ENCODE measurements at regions not wholly inside any gene's neighbourhood (a gene's known extent, or its start where the extent isn't known, plus 50 kb on each side); places are given as distances from the start of the nearest gene placed in this dataset.
"Not testable (repeated sequence)": the region's sequence is repeated elsewhere in the genome, so short reads cannot be mapped to it uniquely, and the experiment has no call there.

DNA sequence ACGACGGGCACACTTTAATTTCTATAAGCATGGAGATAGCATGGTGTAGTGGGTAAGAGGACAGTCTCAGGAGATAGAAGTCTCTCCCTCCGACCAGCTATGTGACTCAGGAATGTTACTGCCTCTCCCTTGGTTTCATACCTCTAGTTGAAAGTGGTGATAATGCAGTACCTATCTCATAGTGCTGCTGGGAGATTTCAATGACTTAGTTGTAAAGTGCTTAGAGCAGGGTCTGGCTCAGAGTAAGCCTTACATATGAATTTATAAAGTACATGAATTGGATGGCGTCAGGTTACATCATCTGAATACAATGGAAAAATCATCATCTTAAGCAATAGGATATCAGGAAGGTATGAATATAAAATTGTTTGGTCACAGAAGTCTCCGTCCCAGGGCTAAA is 952.8 kb upstream of the EDIL3 start:
- intact Hi-C loops (cut with DNase I; ENCODE audit: low total_unique reads), result no loop called here
- no peaks in the 10 kb centered on the region for H3K27me3 ChIP-seq

DNA sequence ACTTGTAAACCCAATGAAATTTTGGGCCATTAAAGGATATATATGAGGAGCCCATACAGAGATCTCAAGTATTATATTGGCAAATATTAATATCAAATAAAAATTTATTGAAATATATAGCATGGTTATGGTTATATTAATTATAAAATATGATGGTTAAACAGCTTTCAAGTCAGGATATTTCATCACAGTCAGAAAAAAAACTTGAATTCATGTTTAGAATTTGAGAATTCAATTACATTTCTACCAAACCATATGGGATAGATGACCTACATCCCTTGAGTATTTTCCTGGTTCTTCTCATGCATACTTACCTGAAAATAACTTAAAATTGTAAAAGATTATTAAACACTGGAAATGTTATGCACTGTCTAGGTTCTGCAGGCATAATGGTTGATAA is 956.1 kb upstream of the EDIL3 start:
- intact Hi-C loops (cut with DNase I; ENCODE audit: low total_unique reads), result no loop called here
- Histone ChIP-seq H3K27ac (no peak overlapping the region), H3K4me3 (no peak overlapping the region), H3K9me3 (no peaks in the 10 kb centered on the region), H3K36me3 (no peaks in the 10 kb centered on the region), H3K27me3 (no peaks in the 10 kb centered on the region), H3K4me1 (no peaks in the 10 kb centered on the region)
- TF ChIP-seq, protein P1, sequence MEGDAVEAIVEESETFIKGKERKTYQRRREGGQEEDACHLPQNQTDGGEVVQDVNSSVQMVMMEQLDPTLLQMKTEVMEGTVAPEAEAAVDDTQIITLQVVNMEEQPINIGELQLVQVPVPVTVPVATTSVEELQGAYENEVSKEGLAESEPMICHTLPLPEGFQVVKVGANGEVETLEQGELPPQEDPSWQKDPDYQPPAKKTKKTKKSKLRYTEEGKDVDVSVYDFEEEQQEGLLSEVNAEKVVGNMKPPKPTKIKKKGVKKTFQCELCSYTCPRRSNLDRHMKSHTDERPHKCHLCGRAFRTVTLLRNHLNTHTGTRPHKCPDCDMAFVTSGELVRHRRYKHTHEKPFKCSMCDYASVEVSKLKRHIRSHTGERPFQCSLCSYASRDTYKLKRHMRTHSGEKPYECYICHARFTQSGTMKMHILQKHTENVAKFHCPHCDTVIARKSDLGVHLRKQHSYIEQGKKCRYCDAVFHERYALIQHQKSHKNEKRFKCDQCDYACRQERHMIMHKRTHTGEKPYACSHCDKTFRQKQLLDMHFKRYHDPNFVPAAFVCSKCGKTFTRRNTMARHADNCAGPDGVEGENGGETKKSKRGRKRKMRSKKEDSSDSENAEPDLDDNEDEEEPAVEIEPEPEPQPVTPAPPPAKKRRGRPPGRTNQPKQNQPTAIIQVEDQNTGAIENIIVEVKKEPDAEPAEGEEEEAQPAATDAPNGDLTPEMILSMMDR (IDR thresholded peaks at IDR 0.05), result no peak
- TF ChIP-seq POLR2AphosphoS5 (IDR thresholded peaks at IDR 0.05) (no peak), POLR2A (IDR thresholded peaks at IDR 0.05) (no peak)
- DNase-seq (ENCODE audit: low spot score in 2 of 2), result no peak

More for the DNA sequence above, 952.8 kb upstream of the EDIL3 start:
- H3K4me1 ChIP-seq, result no peaks in the 10 kb centered on the region
- no peak overlapping the region for H3K27ac ChIP-seq
- no peaks in the 10 kb centered on the region for H3K36me3 ChIP-seq
- H3K4me3 ChIP-seq, result no peak overlapping the region
- no peak for DNase-seq (ENCODE audit: low spot score in 2 of 2)
- H3K9me3 ChIP-seq, result no peaks in the 10 kb centered on the region
- TF ChIP-seq, protein P1 (IDR thresholded peaks at IDR 0.05), result no peak
- TF ChIP-seq POLR2A (IDR thresholded peaks at IDR 0.05), result no peak
- no peak for TF ChIP-seq POLR2AphosphoS5 (IDR thresholded peaks at IDR 0.05)

DNA sequence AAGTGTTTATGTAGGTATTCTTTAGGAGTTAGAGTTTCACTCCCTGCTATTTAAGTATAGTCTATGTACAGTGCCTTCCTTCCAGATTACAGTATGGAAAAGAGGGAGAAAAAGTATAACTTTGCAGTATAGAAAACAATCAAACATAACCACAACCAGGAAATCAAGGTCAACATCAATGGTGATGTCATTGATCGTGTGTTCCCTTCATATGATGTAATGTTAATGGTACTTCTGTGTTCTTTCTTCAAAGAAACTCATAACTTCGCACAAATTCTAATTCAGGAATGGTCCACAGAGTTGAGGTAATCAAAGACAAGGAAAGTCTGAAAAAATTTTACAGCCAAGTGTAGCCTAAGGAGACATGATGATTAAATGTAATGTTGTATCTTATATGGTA is 961.1 kb upstream of the EDIL3 start:
- Histone ChIP-seq H3K9me3 (no peaks in the 10 kb centered on the region), H3K27me3 (no peaks in the 10 kb centered on the region), H3K4me3 (no peak overlapping the region), H3K36me3 (no peaks in the 10 kb centered on the region), H3K4me1 (no peaks in the 10 kb centered on the region), H3K27ac (no peak overlapping the region)
- no peak for TF ChIP-seq POLR2A (IDR thresholded peaks at IDR 0.05)
- TF ChIP-seq, protein P1 (IDR thresholded peaks at IDR 0.05), result no peak
- intact Hi-C loops (cut with DNase I; ENCODE audit: low total_unique reads), result no loop called here
- no peak for DNase-seq (ENCODE audit: low spot score in 2 of 2)

DNA sequence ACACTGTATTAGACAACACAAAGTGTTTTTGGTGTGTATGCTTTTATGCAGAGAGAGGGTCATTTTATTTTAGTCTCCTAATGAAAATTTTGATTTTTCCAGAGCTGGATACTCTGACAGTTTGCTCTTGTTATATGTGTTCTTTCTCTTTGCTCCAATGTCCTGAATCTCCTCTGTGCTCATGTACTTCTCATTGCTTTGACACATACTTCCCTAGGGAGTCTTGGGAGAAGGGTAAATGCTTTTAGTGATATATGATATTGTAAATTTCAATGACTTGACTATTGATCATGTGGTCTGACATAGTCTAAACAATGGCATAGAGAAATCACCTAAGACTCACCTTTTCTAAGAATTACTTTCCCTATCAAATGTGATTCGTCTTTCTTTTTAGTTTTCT is 972.6 kb upstream of the EDIL3 start:
- H3K36me3 ChIP-seq, result no peaks in the 10 kb centered on the region
- no peaks in the 10 kb centered on the region for H3K4me1 ChIP-seq
- no peaks in the 10 kb centered on the region for H3K9me3 ChIP-seq
- H3K4me3 ChIP-seq, result no peak overlapping the region
- no peak overlapping the region for H3K27ac ChIP-seq
- no peak for TF ChIP-seq POLR2A (IDR thresholded peaks at IDR 0.05)
- TF ChIP-seq, protein P1 (IDR thresholded peaks at IDR 0.05), result no peak
- H3K27me3 ChIP-seq, result no peaks in the 10 kb centered on the region
- no peak for DNase-seq (ENCODE audit: low spot score in 2 of 2)
- intact Hi-C loops (cut with DNase I; ENCODE audit: low total_unique reads), result no loop called here

DNA sequence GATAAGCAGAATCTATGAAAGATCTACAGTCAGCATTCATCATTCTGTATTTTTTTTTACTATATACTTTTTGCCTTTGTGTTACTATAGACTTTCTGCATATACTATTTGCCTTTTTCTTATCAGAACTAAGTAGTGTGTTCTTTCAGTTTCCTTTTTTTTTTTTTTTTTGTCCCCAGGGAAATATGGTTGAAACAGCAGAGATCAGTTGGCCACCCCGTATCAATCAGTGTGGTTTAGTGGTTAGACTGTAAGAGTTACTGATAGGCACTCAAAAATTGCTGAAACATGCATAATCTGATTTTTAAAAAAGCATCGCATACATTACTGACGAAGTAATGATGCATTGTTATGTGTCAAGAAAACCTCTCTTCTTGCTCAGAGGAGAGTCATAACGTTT is 990.8 kb upstream of the EDIL3 start:
- Histone ChIP-seq H3K27ac (no peak overlapping the region), H3K4me1 (no peaks in the 10 kb centered on the region), H3K9me3 (peaks cover 0 to 9% of the 10 kb centered on the region in 2 donors), H3K27me3 (no peaks in the 10 kb centered on the region), H3K4me3 (no peak overlapping the region), H3K36me3 (no peaks in the 10 kb centered on the region)
- TF ChIP-seq POLR2AphosphoS5 (IDR thresholded peaks at IDR 0.05) (no peak), POLR2A (IDR thresholded peaks at IDR 0.05) (no peak)
- intact Hi-C loops (cut with DNase I; ENCODE audit: low total_unique reads), result loop anchor here (5.0 kb wide), 1 partner anchor 1098 kb away; no protein-coding TSS in a partner anchor
- no peak for DNase-seq (ENCODE audit: low spot score in 2 of 2)

DNA sequence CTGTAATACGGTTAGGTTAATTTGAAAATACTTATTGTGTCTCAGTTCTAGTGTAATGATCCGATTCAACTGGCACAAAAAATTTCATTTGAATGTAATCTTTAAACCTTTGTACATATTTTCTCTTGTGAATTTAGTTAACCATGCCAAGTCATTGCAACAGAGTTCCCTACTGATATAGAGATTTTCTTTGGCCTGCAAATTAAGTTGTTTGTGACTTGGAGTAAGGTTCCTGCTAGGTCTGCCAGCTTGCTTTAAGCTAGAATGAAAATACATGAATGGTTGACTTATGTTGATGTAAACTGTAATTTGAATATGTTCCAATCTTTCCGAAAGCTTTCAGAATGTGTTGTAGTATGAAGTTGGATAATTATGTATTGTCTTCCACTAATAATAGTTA is 1004.1 kb upstream of the EDIL3 start:
- intact Hi-C loops (cut with DNase I; ENCODE audit: low total_unique reads), result no loop called here
- no peak for DNase-seq (ENCODE audit: low spot score in 2 of 2)

DNA sequence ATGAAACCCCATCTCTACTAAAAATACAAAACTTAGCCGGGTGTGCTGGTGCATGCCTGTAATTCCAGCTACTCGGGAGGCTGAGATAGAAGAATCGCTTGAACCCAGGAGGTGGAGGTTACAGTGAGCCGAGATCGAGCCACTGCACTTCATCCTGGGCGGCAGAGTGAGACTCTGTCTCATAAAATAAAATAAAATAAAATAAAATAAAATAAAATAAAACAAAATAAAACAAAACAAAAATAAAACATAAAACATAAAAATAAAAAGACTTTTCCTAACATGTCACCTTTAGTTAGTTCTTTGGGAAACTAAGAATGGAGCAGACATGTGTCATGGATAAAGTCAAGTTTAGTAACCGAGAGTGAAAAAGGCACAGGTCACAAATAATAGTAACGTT is 1007.6 kb upstream of the EDIL3 start:
- H3K9me3 ChIP-seq; H3K27me3 ChIP-seq; DNase-seq (ENCODE audit: low spot score in 2 of 2); H3K27ac ChIP-seq; H3K36me3 ChIP-seq; H3K4me3 ChIP-seq; H3K4me1 ChIP-seq; intact Hi-C loops (cut with DNase I; ENCODE audit: low total_unique reads): not testable (repeated sequence)

More for the DNA sequence above, 1004.1 kb upstream of the EDIL3 start:
- H3K27ac ChIP-seq, result no peak overlapping the region
- no peaks in the 10 kb centered on the region for H3K36me3 ChIP-seq
- no peaks in the 10 kb centered on the region for H3K27me3 ChIP-seq
- H3K4me3 ChIP-seq, result no peak overlapping the region
- no peaks in the 10 kb centered on the region for H3K4me1 ChIP-seq
- peaks cover 0 to 10% of the 10 kb centered on the region in 2 donors for H3K9me3 ChIP-seq
- TF ChIP-seq POLR2AphosphoS5 (IDR thresholded peaks at IDR 0.05) (no peak), POLR2A (IDR thresholded peaks at IDR 0.05) (no peak)
- TF ChIP-seq, protein P1 (IDR thresholded peaks at IDR 0.05), result no peak
